BE2C (cell line): ENCODE measurements at regions not wholly inside any gene's neighbourhood (a gene's known extent, or its start where the extent isn't known, plus 50 kb on each side); places are given as distances from the start of the nearest gene placed in this dataset.

ENCODE experiments used
- DNase-seq: peaks from one replicate; pipeline ENCODE4 v3.0.0-alpha.2; 2020
- H3K27me3 ChIP-seq: fragments of 250-450 bp; sonication (Bioruptor Pico); 2 replicates; pipeline ENCODE4 v1.5.1; 2020; ENCODE audit warnings: mild to moderate bottlenecking
- H3K36me3 ChIP-seq: fragments of 250-450 bp; sonication (Bioruptor Pico); 2 replicates; pipeline ENCODE4 v1.5.1; 2020; ENCODE audit warnings: mild to moderate bottlenecking
- H3K4me1 ChIP-seq: fragments of 250-450 bp; sonication (Bioruptor Pico); 2 replicates; pipeline ENCODE4 v1.5.1; 2020
- H3K4me3 ChIP-seq: 2 replicates; pipeline ENCODE4 v1.5.1; 2011; ENCODE audit warnings: low read depth, low read length
- H3K9me3 ChIP-seq: fragments of 250-450 bp; sonication (Bioruptor Pico); 2 replicates; pipeline ENCODE4 v1.5.1; 2020
- TF ChIP-seq, protein P1 (sequence below): IDR thresholded peaks from 2 replicates; pipeline ENCODE4 v1.5.1; 2012; ENCODE audit warnings: mild to moderate bottlenecking, low read depth, low read length

- Histone ChIP-seq H3K27me3 (no peaks in the 10 kb centered on the region), H3K4me1 (peaks cover 2% of the 10 kb centered on the region; the same call in 1 of the 2 replicates), H3K36me3 (no peaks in the 10 kb centered on the region), H3K9me3 (no peaks in the 10 kb centered on the region), H3K4me3 (no peak overlapping the region)
- TF ChIP-seq, protein P1, sequence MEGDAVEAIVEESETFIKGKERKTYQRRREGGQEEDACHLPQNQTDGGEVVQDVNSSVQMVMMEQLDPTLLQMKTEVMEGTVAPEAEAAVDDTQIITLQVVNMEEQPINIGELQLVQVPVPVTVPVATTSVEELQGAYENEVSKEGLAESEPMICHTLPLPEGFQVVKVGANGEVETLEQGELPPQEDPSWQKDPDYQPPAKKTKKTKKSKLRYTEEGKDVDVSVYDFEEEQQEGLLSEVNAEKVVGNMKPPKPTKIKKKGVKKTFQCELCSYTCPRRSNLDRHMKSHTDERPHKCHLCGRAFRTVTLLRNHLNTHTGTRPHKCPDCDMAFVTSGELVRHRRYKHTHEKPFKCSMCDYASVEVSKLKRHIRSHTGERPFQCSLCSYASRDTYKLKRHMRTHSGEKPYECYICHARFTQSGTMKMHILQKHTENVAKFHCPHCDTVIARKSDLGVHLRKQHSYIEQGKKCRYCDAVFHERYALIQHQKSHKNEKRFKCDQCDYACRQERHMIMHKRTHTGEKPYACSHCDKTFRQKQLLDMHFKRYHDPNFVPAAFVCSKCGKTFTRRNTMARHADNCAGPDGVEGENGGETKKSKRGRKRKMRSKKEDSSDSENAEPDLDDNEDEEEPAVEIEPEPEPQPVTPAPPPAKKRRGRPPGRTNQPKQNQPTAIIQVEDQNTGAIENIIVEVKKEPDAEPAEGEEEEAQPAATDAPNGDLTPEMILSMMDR: no peak
- no peak for DNase-seq
Observed at GRCh38 chr11:26072614-26073153, 259.2 kb upstream of the ANO3 start.

DNA sequence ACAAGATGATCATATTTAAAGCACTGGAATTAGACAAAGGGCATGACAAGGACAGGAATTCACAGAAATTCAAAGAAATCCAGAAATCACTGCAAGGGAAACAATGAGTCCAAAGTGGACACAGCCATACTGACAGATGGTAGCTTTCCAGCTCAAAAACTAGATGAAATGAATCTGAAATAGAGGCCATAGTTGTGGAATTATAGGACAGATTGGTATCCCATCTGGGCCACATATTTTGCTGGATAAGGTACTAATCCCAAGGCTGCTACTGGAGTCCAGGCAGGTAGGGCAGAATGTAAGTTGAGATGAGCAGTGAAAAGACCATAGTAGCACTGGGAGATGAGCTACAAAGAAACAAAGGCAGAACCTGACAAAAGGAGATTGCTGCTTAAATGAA is 258.3 kb upstream of the ANO3 start:
- Histone ChIP-seq H3K9me3 (no peaks in the 10 kb centered on the region), H3K4me1 (no peaks in the 10 kb centered on the region), H3K36me3 (no peaks in the 10 kb centered on the region), H3K4me3 (no peak overlapping the region), H3K27me3 (no peaks in the 10 kb centered on the region)
- TF ChIP-seq, protein P1: no peak
- DNase-seq: no peak

GRCh38 chr11:26076233-26076990 is 255.5 kb upstream of the ANO3 start:
- no peak overlapping the region for H3K4me3 ChIP-seq
- H3K36me3 ChIP-seq: no peaks in the 10 kb centered on the region
- H3K4me1 ChIP-seq: no peaks in the 10 kb centered on the region
- TF ChIP-seq, protein P1: no peak
- no peaks in the 10 kb centered on the region for H3K27me3 ChIP-seq
- no peaks in the 10 kb centered on the region for H3K9me3 ChIP-seq
- DNase-seq: no peak

DNA sequence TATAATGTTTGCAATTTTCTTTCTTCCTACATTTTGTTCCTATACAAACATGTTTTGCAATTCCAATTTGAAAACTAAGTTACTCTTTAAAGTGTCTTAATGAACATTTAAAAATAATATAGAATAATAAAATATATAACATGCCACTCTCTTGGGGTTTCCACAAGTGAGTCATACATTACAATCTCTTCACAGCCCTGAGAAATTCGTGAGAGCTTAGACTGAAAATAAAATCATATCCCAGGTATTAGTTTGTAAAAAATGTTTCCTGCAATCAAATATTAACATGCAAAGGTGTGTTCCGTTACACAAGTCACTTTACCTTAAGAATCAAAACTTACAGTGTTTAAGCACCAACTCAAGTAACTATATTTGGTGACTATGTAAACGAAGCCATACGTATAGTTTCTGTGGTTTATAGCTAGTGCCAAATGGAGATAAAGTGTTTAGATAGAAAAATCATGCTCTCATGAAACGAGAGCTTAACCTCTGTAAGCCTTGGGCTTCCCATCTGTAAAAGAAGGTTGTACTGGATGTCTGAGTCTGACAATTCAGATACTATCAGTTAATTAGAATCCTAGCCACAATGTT is 253.6 kb upstream of the ANO3 start:
- Histone ChIP-seq H3K4me1 (no peaks in the 10 kb centered on the region), H3K9me3 (no peaks in the 10 kb centered on the region), H3K36me3 (no peaks in the 10 kb centered on the region), H3K4me3 (no peak overlapping the region), H3K27me3 (no peaks in the 10 kb centered on the region)
- no peak for DNase-seq
- TF ChIP-seq, protein P1: no peak

DNA sequence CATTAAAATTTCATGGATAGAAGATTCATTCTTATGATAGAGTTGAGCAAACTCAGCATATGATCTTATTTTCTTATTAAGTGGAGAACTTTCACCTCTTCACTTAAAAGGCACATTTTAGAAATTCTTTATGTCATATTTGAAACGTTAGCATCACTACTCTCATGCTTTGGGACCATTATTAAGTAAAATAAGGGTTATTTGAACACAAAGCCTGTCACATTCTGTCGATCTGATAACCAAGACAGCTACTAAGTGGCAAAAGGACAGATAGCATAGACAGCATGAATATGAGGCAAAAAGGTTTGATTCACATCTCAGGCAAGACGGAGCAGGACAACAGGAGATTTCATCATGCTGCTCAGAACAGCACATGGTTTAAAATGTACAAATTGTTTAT is 247.6 kb upstream of the ANO3 start:
- TF ChIP-seq, protein P1: no peak
- Histone ChIP-seq H3K4me1 (no peaks in the 10 kb centered on the region), H3K9me3 (no peaks in the 10 kb centered on the region), H3K4me3 (no peak overlapping the region), H3K36me3 (no peaks in the 10 kb centered on the region), H3K27me3 (no peaks in the 10 kb centered on the region)
- DNase-seq: no peak

- no peak for DNase-seq
- Histone ChIP-seq H3K4me3 (no peak overlapping the region), H3K36me3 (no peaks in the 10 kb centered on the region), H3K9me3 (no peaks in the 10 kb centered on the region), H3K4me1 (no peaks in the 10 kb centered on the region), H3K27me3 (no peaks in the 10 kb centered on the region)
- TF ChIP-seq, protein P1: no peak
Observed at GRCh38 chr11:26086028-26086427, 245.9 kb upstream of the ANO3 start.
